GM12873 (cell line): ENCODE measurements at regions not wholly inside any gene's neighbourhood (a gene's known extent, or its start where the extent isn't known, plus 50 kb on each side); places are given as distances from the start of the nearest gene placed in this dataset.

ENCODE experiments used
- TF ChIP-seq, protein P1 (sequence below): IDR thresholded peaks from 2 replicates; pipeline ENCODE4 v1.5.1; 2012; ENCODE audit warnings: low read depth, mild to moderate bottlenecking, moderate library complexity, low read length, control low read depth; ENCODE audit not compliant: insufficient read depth; ENCODE audit errors: missing control alignments

DNA sequence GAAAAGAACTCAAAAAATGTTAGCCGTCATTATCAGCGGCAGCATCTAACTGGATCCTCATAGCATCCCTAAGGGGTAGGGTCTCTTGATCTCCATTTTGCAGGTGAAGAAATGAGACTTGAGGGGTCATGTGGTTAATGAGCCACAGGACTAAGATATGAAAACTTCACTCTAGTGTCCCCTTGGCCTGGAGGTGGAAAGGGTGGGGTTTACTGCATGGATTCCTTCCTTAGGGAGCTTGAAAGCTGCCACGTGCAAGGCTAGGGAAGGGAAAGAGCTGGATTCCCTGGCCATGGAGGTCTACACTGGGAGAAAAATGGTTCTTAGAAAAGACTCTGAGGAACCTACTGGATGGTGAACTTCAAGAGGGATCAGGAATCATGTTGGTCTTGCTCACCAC, 107.9 kb downstream of the SPRY4 start:
- TF ChIP-seq, protein P1, sequence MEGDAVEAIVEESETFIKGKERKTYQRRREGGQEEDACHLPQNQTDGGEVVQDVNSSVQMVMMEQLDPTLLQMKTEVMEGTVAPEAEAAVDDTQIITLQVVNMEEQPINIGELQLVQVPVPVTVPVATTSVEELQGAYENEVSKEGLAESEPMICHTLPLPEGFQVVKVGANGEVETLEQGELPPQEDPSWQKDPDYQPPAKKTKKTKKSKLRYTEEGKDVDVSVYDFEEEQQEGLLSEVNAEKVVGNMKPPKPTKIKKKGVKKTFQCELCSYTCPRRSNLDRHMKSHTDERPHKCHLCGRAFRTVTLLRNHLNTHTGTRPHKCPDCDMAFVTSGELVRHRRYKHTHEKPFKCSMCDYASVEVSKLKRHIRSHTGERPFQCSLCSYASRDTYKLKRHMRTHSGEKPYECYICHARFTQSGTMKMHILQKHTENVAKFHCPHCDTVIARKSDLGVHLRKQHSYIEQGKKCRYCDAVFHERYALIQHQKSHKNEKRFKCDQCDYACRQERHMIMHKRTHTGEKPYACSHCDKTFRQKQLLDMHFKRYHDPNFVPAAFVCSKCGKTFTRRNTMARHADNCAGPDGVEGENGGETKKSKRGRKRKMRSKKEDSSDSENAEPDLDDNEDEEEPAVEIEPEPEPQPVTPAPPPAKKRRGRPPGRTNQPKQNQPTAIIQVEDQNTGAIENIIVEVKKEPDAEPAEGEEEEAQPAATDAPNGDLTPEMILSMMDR: no peak

DNA sequence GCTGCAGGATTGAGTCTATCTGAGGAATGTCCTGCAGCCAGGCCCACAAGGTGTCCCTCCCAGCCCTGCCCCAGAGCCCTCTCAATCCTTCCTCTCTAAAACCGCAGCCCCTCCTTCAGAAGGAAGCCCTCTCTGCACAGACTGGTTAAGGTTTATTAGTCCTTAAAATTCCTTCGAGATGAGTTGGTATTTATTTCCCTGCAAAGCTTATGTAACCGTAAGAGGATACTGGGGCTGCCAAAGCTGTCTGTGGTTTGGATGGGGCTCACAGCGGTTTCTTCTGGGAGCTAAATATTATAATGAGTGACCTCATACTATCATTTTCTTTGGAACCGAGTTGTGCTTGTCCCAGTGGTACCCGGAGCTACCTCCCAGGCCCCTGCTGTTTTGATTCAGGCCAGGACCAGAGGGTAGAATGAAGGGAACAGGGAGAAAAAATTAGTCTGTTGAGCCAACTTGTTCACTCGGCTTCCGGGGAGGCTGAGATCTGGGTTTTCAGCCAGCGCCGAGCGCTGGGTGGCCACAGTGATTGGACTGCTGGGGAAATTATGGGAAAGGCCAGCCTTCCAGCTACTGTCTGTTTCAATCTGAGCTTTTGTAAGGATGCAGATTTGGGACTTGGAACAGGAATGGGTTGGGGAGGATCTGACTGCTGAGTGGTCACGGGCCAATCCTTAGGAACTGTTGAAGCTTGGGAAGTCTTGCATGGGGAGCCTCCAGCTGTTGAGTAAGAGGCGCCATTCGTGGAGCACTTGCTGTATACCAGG, 107.5 kb downstream of the NDFIP1 start:
- TF ChIP-seq, protein P1: no peak

DNA sequence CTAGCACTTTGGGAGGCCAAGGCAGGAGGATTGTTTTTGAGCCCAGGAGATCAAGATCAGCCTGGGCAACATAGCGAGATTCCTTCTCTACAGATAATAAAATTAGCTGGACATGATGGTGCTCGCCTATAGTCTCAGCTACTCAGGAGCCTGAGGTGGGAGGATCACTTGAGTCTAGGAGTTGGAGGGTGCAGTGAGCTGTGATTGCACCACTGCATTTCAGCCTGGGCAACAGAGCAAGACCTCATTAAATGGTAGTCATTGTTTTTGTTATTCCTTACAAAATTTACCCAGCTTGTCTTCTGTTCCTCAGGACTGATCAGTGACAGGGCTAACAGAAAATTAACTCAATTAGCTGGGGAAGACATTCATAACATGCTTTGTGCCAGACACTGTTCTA, 104.5 kb downstream of the NDFIP1 start:
- TF ChIP-seq, protein P1: no peak

DNA sequence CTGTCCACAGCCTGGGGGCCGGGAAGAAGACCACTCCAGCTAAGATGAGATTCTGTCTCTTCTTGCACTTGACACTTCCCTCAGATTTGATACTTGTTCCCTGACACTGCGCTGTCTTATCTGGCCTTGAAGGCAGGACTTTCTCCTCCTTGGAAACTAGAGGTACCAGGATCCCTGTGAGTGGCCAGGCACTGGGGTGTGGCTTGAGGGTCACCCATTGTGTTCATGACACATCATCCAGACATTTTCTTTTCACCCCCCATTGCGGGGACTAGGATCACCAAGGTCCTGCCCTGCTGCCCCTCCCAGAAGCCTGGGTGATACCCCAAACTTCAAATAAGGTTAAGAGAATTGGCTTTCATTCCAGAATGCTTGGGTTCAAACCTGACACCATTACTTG, 103.3 kb downstream of the NDFIP1 start:
- TF ChIP-seq, protein P1: no peak

DNA sequence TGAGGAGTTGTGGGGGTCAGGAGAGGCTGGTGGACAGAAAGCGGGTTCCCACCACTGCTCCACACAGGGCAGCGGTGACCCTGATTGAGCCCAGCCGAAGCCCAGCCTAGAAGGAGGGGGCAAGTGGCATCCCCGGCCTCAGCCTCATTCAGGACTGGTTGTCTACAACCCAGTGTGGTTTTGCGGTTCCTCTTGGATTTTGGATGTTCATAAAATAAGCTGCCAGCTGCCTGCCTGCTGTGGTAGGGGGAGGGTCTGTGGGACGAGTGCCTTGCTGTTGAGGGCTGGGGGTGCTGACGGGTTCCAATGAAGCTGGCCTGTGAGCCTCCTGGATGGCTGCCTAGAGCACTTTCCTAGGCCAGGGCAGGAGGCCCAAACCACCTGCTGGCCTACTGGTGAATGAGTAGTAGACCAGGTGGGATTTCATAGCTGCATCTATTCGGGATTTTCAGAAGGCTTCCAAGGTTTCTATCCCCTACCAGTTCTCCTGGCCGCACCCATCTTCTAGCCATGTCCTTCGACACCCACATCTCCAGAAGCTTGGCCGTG, 102.4 kb downstream of the NDFIP1 start:
- TF ChIP-seq, protein P1: no peak

DNA sequence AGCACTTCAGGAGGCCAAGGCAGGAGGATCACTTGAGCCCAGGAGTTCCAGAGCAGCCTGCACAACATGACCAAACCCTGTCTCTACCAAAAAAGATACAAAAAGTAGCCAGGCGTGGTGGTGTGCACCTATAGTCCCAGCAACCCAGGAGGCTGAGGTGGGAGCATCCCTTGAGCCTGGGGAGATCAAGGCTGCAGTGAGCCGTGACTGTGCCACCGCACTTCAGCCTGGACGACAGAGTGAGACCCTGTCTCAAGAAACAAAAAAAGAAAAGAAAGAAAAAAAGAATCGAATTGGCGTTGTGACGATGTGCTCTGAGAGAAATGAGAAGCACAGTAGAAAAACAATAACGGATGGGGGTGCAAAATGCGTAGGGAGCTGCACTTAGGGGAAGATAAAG, 101.4 kb downstream of the NDFIP1 start:
- TF ChIP-seq, protein P1: no peak

DNA sequence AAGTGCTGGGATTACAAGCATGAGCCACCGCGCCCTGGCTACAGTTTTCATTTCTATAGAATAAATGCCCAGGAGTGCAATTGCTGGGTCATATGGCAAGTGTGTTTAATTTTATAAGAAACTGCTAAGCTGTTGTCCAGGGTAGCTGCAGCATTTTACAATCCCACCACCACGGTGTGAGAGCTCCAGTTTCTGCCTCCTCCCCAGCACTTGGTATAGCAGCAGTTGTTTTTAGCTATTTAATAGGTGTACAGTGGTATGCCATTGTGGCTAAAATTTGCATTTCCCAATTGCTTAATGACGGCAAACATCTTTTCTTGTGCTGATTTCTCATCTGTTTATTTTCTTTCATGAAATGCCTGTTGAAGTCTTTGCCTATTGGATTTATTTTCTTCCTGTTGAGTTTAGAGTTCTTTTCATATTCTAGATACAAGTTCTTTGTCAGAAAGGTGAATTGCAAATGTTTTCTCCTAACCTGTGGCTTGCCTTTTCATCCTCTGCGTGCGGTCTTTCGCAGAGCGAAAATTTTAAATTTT, 100.3 kb downstream of the NDFIP1 start:
- TF ChIP-seq, protein P1: no peak
